Liver (tissue), 8 donors: ENCODE measurements at regions not wholly inside any gene's neighbourhood (a gene's known extent, or its start where the extent isn't known, plus 50 kb on each side); places are given as distances from the start of the nearest gene placed in this dataset.

Source experiments
- DNase-seq: peaks from one replicate; pipeline ENCODE4 v3.0.0-alpha.2; 2017; ENCODE audit warnings: low spot score
- H3K27ac ChIP-seq, 2 donors: one replicate each; pipeline ENCODE4 v1.7.0; 2013; ENCODE audit warnings: inconsistent platforms in 2 of 2, low read length in 2 of 2, control low read depth in 1 of 2, low read depth in 1 of 2, mild to moderate bottlenecking in 1 of 2
- H3K27me3 ChIP-seq, 4 donors: one replicate each; pipeline versions ENCODE4 v1.6.1 to v1.7.0; 2013; ENCODE audit warnings: low read length in 3 of 4, inconsistent platforms in 1 of 4, mild to moderate bottlenecking in 1 of 4, moderate library complexity in 1 of 4; ENCODE audit not compliant: control insufficient read depth in 4 of 4, insufficient read depth in 4 of 4
- H3K36me3 ChIP-seq, 4 donors: one replicate each; pipeline versions ENCODE4 v1.6.1 to v1.7.0; 2013; ENCODE audit warnings: low read length in 3 of 4, mild to moderate bottlenecking in 3 of 4, low read depth in 1 of 4, moderate library complexity in 1 of 4; ENCODE audit not compliant: control insufficient read depth in 4 of 4, insufficient read depth in 3 of 4
- H3K4me1 ChIP-seq, 4 donors: one replicate each; pipeline versions ENCODE4 v1.6.1 to v1.7.0; 2013; ENCODE audit warnings: low read length in 3 of 4, mild to moderate bottlenecking in 3 of 4, moderate library complexity in 1 of 4; ENCODE audit not compliant: control insufficient read depth in 4 of 4, insufficient read depth in 4 of 4
- H3K4me3 ChIP-seq, 3 donors: one replicate each; pipeline versions ENCODE4 v1.6.1 to v1.7.0; 2013; ENCODE audit warnings: low read length in 3 of 3, control low read depth in 1 of 3, low read depth in 1 of 3, mild to moderate bottlenecking in 1 of 3
- H3K9ac ChIP-seq, 2 donors: one replicate each; pipeline ENCODE4 v1.7.0; 2013; ENCODE audit warnings: low read length in 2 of 2, mild to moderate bottlenecking in 2 of 2, moderate library complexity in 2 of 2, control low read depth in 1 of 2, low read depth in 1 of 2
- H3K9me3 ChIP-seq, 4 donors: one replicate each; pipeline versions ENCODE4 v1.6.1 to v1.7.0; 2013; ENCODE audit warnings: low read length in 3 of 4; ENCODE audit not compliant: control insufficient read depth in 4 of 4
- ATF3 ChIP-seq: IDR thresholded peaks from 2 replicates; pipeline ENCODE4 v1.6.1; 2016; ENCODE audit warnings: antibody characterized with exemption
- CTCF ChIP-seq: fragments of 150-350 bp; IDR thresholded peaks from 2 replicates; pipeline ENCODE4 v1.5.1; 2017; ENCODE audit warnings: improper control_type of control experiment, low read depth, low read length; ENCODE audit not compliant: missing input control
- EGR1 ChIP-seq, 2 donors: IDR thresholded peaks; 2 replicates each; pipeline ENCODE4 v1.6.1; 2016 to 2018; ENCODE audit warnings: antibody characterized with exemption in 2 of 2, low read depth in 2 of 2
- FOXA1 ChIP-seq: IDR thresholded peaks from 2 replicates; pipeline ENCODE4 v1.6.1; 2016; ENCODE audit warnings: antibody characterized with exemption
- FOXA2 ChIP-seq: IDR thresholded peaks from 2 replicates; pipeline ENCODE4 v1.6.1; 2016; ENCODE audit warnings: antibody characterized with exemption
- GABPA ChIP-seq, 2 donors: IDR thresholded peaks in 1 of 2; conservative IDR thresholded peaks in 1 of 2; 2 replicates each; pipeline ENCODE4 v1.6.1; 2016; ENCODE audit warnings: antibody characterized with exemption in 2 of 2, mild to moderate bottlenecking in 1 of 2, moderate library complexity in 1 of 2
- HNF4A ChIP-seq, 2 donors: conservative IDR thresholded peaks; 2 replicates each; pipeline ENCODE4 v1.6.1; 2016; ENCODE audit warnings: antibody characterized with exemption in 2 of 2, mild to moderate bottlenecking in 2 of 2
- HNF4G ChIP-seq: IDR thresholded peaks from 2 replicates; pipeline ENCODE4 v1.6.1; 2016; ENCODE audit warnings: antibody characterized with exemption
- JUND ChIP-seq, 2 donors: IDR thresholded peaks; 2 replicates each; pipeline ENCODE4 v1.6.1; 2016; ENCODE audit warnings: antibody characterized with exemption in 2 of 2
- NR2F2 ChIP-seq: IDR thresholded peaks from 2 replicates; pipeline ENCODE4 v1.6.1; 2016; ENCODE audit warnings: antibody characterized with exemption
- RAD21 ChIP-seq, 2 donors: IDR thresholded peaks; 2 replicates each; pipeline ENCODE4 v1.6.1; 2016; ENCODE audit warnings: antibody characterized with exemption in 2 of 2, mild to moderate bottlenecking in 2 of 2
- REST ChIP-seq: IDR thresholded peaks from 2 replicates; pipeline ENCODE4 v1.6.1; 2016; ENCODE audit warnings: antibody characterized with exemption, mild to moderate bottlenecking
- RXRA ChIP-seq, 2 donors: IDR thresholded peaks; 2 replicates each; pipeline ENCODE4 v1.6.1; 2017 to 2018; ENCODE audit warnings: antibody characterized with exemption in 2 of 2, mild to moderate bottlenecking in 1 of 2
- SP1 ChIP-seq: IDR thresholded peaks from 2 replicates; pipeline ENCODE4 v1.6.1; 2018; ENCODE audit warnings: antibody characterized with exemption, mild to moderate bottlenecking
- TAF1 ChIP-seq: conservative IDR thresholded peaks from 2 replicates; pipeline ENCODE4 v1.6.1; 2016; ENCODE audit warnings: antibody characterized with exemption, mild to moderate bottlenecking
- YY1 ChIP-seq: IDR thresholded peaks from 2 replicates; pipeline ENCODE4 v1.6.1; 2016; ENCODE audit warnings: antibody characterized with exemption, mild to moderate bottlenecking
- ZBTB33 ChIP-seq: IDR thresholded peaks from 2 replicates; pipeline ENCODE4 v1.6.1; 2016; ENCODE audit warnings: antibody characterized with exemption
- WGBS: extraction: QIAGEN DNeasy Blood & Tissue Kit; methylation state at CpG from one replicate; pipeline ENCODE4 v1.1.7; 2013; 5-methylcytosine and 5-hydroxymethylcytosine counted together
- TF ChIP-seq, protein P1 (sequence below): IDR thresholded peaks from 2 replicates; pipeline ENCODE4 v1.6.1; 2016; ENCODE audit warnings: antibody characterized with exemption
- donor health status: healthy.
- donor health status: healthy.
- donor health status: healthy.
- donor health status: healthy.
- donor health status: healthy.

DNA sequence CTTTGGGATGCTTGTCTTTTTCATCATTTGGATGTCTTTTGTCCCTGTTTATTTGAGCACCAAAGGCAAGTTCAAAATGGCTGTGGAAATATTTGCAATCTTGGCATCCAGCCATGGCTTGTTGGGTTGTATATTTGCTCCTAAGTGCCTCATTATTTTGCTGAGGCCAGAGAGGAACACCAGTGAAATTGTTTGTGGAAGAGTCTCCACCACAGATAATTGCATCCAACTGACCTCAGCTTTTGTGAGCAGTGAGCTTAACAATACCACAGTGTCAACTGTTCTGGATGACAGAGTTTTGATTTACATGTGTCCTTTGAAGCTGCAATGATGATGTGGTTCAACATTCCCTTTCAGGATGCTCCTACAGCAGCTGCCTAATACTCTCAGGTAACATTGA is 83.0 kb upstream of the KCNAB1 start:
- no peaks in the 10 kb centered on the region for H3K9me3 ChIP-seq
- H3K36me3 ChIP-seq = no peaks in the 10 kb centered on the region
- H3K4me3 ChIP-seq = no peak overlapping the region
- H3K27ac ChIP-seq = no peak overlapping the region
- no peaks in the 10 kb centered on the region for H3K4me1 ChIP-seq
- no peaks in the 10 kb centered on the region for H3K27me3 ChIP-seq
- no peak for DNase-seq
- H3K9ac ChIP-seq = no peak overlapping the region
- TF ChIP-seq REST (no peak), NR2F2 (no peak), GABPA (IDR thresholded peaks at IDR 0.05 in 1 of 2, conservative IDR thresholded peaks at IDR 0.05 in 1 of 2) (no peak), YY1 (no peak), TAF1 (no peak)

DNA sequence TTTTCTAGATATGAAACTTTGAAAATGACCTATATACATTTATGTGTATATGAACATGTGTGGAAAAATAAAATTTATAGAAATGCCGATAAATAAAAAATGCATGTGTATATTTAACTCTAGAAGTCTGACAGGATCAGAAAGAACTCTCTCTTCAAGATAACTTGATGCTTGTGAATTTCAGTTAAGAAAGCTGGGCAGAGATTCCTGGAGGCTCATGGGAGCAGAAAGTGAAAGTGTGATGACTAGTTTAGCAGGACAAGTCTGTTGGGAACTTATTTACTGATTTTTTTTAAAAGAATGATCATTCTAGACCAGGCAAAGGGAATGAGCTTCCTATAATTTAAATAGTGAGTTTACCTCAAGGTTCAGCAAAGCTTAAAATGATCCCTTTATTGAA is 81.5 kb upstream of the KCNAB1 start:
- H3K27me3 ChIP-seq = no peaks in the 10 kb centered on the region
- H3K9ac ChIP-seq = no peak overlapping the region
- 90% methylated on average over 1 of the region's 1 CpG for WGBS
- H3K36me3 ChIP-seq = no peaks in the 10 kb centered on the region
- no peak overlapping the region for H3K4me3 ChIP-seq
- H3K27ac ChIP-seq = no peak overlapping the region
- TF ChIP-seq, protein P1, sequence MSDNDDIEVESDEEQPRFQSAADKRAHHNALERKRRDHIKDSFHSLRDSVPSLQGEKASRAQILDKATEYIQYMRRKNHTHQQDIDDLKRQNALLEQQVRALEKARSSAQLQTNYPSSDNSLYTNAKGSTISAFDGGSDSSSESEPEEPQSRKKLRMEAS = no peak
- TF ChIP-seq RAD21 (IDR thresholded peaks at IDR 0.05) (no peak), RXRA (IDR thresholded peaks at IDR 0.05) (no peak), ZBTB33 (no peak), FOXA2 (no peak)
- H3K4me1 ChIP-seq = no peaks in the 10 kb centered on the region
- no peaks in the 10 kb centered on the region for H3K9me3 ChIP-seq
- no peak for DNase-seq

DNA sequence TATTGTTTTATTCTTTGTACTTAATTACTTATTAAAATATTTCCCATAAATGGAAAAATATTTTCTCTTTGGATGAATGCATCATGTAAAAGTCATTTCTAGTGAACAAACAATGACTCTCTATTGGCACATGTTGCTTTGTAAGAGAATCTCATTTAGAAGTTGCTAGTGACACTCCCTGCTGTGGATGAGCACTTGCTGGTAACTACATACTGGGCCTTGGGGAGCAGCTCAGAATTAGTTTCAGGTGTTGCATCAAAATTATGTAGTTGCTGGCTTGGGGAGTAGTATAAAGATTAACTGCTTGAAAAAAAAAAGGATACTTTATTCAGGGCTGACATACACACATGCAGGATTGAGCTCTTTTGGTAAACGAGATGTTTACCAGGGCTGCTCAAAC is 80.3 kb upstream of the KCNAB1 start:
- DNase-seq = no peak
- Histone ChIP-seq H3K9ac (no peak overlapping the region), H3K9me3 (no peaks in the 10 kb centered on the region), H3K4me1 (no peaks in the 10 kb centered on the region), H3K36me3 (no peaks in the 10 kb centered on the region), H3K4me3 (no peak overlapping the region), H3K27me3 (no peaks in the 10 kb centered on the region), H3K27ac (no peak overlapping the region)
- WGBS = 82% methylated on average over 1 of the region's 1 CpG
- no peak for TF ChIP-seq HNF4G
- TF ChIP-seq NR2F2 = no peak
- no peak for TF ChIP-seq RAD21 (IDR thresholded peaks at IDR 0.05)
- no peak for TF ChIP-seq RXRA (IDR thresholded peaks at IDR 0.05)
- TF ChIP-seq ATF3 = no peak
- no peak for TF ChIP-seq FOXA2
- TF ChIP-seq HNF4A (conservative IDR thresholded peaks at IDR 0.05) = no peak
- no peak for TF ChIP-seq FOXA1
- TF ChIP-seq SP1 = no peak
- TF ChIP-seq ZBTB33 = no peak
- TF ChIP-seq, protein P1 = no peak
- no peak for TF ChIP-seq CTCF
- no peak for TF ChIP-seq YY1
- TF ChIP-seq JUND (IDR thresholded peaks at IDR 0.05) = no peak
- TF ChIP-seq EGR1 (IDR thresholded peaks at IDR 0.05; ENCODE audit: low read depth in 2 of 2) = no peak
